HG03097 (cell line): ENCODE measurements at regions not wholly inside any gene's neighbourhood (a gene's known extent, or its start where the extent isn't known, plus 50 kb on each side); places are given as distances from the start of the nearest gene placed in this dataset.

Experiments used
- ATAC-seq: cut with Tn5 transposase; IDR thresholded peaks from one replicate; pipeline ENCODE4 v1.9.1; 2021; ENCODE audit not compliant: unreplicated experiment, low FRiP score

DNA sequence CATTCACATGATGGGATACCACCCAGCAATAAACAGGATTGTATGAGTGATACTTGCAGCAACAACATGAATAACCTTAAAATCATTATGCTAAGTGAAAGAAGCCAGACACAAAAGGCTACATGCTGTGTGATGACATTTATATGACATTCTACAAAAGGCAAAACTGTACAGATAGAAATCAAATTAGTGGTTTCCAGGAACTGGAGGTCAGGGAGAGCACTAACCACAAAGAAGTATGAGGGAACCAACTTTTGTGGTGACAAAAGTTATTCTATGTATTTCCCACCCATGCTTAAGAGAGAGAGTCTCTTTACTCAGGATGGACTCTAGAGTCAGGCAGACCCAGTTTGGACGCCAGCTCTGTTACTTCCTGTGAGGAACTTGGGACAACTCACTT, 364.5 kb upstream of the DAB1 start:
- ATAC-seq, result no peak

DNA sequence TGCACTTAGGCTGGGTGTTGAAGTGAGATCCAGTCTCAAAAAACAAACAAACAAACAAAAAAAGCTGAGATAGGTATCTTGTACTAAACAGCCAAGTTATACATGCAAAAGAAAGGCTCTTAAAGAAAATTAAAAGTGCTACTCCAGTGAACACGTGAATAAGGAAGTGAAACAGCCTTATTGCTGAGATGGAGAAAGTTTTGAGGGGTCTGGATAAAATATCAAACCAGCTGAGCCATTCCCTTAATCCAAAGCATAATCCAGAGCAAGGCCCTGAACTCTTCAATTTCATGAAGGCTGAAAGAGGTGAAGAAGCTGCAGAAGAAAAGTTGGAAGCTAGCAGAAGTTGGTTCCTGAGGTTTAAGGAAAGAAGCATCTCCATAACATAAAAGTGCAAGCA, 360.5 kb upstream of the DAB1 start:
- ATAC-seq, result no peak

DNA sequence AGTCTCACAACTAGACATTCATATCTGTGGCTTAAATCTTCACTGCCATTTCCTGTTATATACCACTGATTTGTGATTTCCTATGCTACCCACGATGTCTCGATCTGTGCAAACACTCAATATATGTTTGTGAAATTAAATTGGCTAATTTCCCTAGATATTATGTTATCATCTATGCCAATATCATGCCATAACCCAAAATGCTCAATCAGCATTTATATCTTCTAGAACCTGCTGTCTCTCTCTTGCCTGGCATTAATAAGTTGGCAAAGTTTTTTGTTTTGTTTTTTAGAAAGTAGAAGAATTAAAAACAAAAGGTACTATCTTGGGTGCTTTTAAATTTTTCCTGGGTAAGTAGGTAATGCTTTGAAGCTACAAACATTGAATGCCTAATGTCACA, 358.5 kb upstream of the DAB1 start:
- ATAC-seq, result no peak

DNA sequence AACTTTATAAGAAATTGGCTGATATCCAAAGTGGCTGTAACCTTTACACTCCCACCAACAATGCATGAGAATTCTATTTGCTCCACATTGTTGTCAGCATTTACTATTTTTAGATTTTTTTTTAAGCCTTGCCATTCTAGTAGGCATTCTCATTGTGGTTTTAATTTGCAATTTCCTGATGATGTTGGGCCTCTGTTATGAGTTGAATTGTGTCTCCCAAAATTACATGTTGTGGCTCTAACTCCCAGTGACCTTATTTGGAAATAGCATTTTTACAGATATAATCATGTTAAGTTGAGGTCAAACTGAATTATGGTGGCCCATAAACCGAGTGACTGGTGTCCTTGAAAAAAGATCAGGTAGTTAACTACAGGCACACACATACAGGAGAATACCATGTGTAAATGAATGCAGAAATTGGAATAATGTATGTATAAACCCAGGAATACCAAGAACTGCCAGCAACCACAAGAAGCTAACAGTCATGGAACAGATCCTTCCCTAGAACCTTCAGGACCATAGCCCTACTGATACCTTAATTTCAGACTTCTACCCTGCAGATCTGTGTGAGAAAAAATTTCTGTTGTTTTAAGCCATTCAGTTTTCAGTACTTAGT, 348.8 kb upstream of the DAB1 start:
- ATAC-seq, result no peak

DNA sequence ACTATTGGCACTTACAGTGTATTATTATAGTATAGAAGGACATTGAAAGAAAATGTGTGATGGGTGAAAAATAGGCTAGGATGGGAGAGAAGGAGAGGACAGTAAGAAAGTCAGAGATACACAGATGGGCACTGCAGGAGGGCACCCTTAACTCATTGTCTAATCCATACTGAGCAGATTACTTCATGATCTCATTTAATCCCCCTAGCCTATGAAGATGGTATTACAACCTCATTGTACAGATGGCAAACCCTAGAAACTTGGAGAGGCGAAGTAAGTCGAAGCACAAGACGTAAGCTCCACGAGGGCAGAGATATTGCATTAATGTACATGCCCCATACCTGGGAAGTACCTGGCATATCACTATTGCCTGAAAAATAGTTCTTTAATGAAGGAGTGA, 346.9 kb upstream of the DAB1 start:
- ATAC-seq, result no peak

DNA sequence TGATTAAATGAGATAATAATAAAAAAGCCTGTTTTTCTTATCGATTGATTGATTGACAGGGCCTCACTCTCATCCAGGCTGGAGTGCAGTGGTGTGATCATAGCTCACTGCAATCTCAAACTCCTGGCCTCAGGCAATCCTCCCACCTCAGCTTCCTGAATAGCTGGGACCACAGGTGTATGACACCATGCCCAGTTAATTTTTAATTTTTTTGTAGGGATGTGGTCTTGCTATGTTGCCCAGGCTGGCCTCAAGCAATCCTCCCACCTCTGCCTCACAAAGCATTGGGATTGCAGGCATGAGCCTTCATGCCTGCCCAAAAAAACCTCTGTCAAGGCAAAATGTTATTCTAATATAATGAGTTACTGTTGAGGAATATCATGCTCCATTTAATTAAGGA, 346.4 kb upstream of the DAB1 start:
- ATAC-seq, result no peak

DNA sequence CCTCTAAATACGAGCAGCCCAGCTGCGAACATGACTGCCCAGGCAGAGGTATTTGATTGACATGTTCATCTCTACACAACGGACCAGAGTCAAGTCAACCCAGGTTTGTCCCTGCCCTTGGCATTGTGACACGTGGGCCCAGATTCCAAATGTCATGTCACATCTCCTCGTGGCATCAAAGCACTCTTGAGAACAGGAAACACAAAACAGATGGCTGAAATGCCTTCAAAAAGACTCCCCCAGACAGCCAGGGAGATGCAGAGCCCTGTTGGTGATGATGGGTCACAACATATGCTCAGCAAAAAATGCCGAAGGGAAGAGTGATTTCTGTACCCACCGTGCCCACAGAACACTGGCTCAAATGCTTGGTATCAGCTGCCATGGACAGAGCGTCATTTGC, 337.8 kb upstream of the DAB1 start:
- no peak for ATAC-seq

DNA sequence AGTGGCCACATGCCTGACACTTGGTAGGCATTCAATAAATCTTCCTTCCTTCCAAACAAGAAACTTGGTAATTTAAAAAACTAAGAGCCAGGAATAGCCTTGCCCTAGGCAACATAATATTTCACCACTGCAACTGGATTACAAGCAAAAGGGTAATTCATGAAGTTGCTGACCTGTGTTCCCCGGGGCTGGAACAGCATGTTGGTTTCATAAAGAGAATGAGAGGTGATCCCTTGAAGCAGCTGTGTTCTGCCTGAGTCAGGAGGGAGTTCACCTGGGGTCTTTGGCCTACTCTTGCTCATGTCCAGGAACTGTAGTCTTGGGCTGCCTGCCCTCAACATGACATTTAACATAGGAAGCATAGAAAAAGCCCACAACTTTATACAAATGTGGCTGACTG, 329.0 kb upstream of the DAB1 start:
- no peak for ATAC-seq

DNA sequence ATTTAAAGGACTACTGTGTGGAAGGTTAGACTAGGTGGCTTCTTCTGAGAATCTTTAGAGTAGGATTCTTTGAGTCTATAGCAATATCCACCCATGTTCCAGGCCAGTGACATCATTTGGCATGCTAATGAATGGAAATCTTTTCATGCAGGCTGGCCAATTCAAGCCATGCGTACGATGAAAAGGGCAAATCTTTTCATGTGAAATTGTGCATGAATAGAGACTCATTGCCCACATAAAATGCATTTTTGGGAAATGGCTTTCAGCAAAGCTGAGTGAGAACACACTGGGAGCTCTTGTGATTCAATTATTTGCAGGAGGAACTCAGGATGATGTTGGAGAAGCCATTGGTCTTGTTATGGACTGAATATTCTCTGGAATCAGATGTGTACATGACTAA, 324.9 kb upstream of the DAB1 start:
- ATAC-seq, result no peak

DNA sequence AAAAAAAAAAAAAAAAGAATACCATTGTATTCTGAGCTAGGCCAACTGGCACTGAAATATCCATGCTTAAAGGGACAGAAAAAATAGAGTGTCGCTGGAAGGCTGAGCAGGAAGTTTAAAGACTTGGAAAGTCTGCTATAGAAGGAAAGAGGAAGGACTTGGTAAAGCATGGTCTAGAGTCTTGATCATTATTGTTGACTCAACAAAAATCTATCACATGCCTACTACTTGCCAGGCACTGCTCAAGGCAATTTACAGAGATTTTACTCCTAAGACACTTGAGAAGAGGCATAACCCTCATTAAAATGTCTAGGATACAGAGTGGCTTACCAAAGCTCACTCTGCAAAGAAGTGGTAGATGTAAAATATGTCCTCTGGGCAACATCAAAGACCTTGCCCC, 324.0 kb upstream of the DAB1 start:
- ATAC-seq, result no peak

DNA sequence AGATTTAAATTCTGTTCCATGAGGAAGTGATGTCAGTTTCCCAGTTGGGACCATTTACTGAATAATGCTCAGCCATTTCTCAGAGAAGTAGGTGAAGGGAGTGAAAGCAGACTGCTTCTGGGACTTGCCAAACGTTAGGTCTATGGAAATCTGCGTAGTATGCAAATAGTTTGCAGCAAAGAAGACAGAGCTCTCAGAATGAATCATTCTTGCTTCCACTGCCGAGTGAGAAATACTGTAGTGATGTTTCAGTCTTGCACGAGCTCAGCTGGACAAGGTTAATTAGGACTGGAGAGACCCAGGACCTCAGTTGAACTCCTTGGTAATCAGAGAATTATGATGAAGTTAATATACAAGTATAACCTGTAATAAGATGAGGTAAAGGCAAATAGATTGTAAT, 317.7 kb upstream of the DAB1 start:
- no peak for ATAC-seq

DNA sequence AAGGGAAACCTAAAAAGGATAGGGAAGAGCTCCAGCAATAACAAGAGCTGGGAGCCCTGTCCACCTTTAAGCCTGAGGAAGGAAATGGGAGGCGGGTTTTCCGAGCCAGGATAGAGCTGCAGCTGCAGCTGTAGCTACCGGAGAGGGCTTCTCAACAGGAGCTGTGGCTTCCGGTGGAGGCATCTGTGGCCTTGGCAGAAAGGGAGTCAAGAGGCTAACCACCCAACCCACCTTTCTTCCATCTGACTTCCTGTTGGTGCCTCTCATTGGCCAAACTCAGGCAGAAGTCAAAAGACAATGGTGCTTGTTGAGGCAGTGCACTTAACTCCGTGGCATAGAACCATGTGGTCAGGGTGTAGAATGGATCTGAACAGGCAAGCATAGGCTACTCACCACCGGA, 313.1 kb upstream of the DAB1 start:
- ATAC-seq, result no peak

DNA sequence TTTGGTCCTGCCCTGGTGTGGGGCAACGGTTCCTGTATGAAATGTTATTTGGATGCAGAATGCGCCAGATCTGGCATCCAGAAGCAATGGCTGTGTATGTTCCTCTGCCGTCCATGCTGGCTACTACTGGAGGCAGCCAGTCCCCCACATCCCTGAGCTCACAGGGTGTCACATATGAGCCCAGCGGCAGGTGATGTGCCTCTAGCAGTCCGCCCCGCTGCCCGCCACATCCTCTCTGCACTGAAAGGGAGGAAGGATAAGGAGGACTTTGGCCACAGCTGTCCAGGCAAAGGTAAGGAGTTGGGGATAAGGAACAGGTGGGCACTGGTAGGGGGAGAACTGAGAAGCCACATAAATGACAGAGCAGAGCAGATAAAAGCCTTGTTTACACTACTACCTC, 305.3 kb upstream of the DAB1 start:
- no peak for ATAC-seq

DNA sequence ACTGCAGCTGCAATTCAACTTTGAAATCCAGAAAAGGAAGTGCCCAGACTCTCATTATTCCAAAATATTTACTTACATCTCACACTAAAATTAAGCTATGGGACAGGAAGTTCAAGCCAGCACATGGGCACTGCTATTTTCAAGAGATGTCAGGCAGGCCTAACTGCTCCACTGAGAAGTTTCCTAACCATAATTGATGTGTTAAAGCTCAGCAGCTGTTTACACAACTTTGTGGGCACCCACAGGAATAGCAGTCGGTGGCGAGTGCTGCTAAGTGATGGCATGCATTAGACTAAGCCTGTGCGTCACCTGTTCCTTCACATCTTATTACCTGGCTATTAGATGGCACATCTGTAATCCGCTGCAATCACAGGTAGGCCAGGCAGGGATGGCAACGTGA, 303.3 kb upstream of the DAB1 start:
- ATAC-seq, result no peak

DNA sequence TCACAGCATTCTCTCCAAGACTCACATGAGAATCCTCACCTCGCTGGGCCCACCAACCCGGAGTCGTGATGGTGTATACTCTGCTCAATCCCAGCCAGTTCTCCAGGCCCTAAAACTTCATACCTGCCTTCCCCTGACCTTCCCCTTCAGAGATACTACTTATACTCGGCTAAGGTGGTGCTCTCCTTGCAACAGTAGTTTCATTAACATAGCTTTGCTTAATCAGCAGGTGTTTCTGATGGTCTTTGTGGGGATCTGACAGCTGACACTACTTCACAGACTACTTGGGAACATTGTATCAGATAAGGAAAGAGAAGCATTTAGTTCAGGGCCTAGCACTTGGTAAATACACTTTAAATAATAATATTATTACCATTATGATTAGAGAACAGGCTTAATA, 301.5 kb upstream of the DAB1 start:
- no peak for ATAC-seq

DNA sequence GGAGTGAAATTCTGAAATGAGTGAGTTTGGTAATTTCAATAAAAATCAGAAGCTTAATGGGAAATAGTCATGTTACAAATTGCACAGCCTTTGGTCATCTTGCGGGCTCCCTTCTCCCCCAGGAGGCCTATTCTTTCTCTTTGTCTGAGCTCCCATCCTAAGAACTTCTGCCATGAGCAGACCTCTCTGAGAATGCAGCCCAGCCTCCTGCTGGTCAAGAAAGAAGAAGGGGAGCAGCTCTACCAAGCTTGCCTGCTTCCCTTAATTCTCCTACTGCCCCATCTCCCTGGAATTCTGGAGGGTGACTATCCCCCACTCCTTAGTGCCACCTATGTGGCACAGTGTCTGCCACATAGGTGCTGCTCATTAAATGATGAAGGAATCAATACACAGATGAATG, 300.7 kb upstream of the DAB1 start:
- ATAC-seq, result no peak

DNA sequence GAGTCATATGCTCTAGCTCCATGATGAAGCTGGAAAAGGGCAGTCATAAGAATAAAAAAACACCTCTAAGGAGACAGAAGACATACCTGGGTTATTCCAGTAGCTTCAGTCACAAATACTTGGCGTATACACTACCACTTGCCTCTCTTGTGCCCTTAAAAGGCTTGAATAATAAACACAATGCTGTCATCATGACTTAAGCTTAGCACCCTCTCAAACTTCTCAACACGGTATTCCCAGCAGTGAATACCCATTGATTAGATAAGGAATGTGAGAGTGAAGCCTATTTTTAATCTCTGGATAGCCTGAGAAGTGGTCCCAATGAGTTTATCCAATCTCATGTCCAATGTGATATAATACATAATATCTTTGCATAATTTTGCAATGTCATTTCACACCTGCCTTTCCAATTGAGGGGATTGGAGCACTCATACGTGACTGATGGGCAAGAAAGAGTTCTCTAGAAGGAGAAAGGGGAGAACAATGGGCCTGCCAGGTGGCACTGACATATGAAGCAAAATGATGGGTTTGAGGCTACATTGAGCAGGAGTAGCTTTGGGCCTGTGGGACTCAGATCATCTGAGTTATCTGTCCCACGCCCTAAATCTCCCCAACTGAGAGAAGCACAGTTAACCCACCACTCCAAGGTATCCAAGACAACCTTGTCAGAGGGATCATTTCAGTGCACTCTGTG, 298.6 kb upstream of the DAB1 start:
- ATAC-seq, result no peak

DNA sequence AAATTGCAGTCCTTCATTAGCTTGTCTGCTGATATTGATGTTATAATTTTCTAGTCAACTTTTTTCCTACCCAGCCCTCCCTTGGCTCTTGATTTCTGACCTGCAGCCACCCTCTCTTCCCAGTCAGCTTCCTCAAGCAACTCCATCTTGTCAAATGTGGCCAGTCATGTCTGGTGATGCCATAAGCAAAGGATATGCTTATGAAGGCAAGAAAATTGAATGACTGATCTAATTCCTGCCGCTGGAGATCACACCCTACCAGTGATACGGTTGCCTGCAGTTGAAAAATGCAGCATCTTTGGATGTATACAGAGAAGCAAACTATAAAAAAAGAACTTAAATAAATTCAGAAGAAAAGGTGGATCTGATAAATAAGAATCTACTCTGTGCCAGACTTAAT, 297.1 kb upstream of the DAB1 start:
- ATAC-seq, result no peak

DNA sequence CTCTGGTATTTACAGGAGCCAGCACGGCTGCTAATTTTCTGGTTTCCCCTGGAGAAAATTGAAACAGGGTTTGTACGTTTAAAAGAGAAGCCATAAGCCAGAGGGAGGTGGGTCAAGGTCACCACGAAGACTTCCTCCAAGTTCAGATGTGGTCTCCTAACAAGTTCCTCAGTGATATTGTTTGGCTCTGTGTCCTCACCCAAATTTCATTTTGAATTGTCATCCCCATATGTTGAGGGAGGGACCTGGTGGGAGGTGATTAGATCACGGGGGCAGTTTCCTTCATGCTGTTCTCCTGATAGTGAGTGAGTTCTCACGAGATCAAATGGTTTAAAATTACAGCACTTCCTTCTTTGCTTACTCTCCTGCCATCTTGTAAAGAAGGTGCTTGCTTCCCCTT, 295.4 kb upstream of the DAB1 start:
- ATAC-seq, result no peak

DNA sequence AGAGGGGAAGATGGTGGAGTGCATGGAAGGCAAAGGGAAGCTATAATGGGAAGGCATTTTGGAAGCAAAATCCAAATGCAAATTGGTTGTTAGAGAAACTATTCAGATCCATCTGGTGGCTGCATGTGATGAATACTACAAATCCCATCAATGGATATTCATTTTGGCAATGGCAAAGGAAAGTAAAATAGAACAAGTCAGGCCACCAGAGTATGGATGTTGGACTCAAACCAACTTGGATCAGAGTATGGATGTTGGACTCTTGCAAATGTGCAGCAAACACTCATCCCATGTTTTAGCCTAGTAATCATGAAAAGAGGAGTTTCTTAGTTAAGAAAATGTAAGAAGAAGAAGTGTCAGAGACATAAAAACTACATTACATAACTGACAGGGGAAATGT, 289.6 kb upstream of the DAB1 start:
- ATAC-seq, result no peak

DNA sequence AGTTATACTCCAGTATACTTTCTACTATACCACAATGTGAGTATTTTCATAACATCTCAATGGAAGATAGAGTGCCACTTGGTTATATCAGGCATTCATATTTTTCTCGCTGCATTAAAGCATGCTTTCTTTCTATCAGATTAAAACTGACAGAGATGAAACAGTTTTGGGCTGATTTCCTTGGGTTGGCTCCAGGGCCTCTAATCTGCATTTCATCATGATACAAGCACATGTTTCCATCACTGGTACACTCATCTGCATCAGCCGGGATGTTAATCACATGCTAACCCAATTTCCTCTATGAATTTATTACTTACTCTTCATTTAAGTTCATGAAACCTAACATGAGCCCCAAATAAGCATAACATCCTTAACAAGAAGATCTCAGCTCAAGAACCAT, 289.0 kb upstream of the DAB1 start:
- no peak for ATAC-seq

DNA sequence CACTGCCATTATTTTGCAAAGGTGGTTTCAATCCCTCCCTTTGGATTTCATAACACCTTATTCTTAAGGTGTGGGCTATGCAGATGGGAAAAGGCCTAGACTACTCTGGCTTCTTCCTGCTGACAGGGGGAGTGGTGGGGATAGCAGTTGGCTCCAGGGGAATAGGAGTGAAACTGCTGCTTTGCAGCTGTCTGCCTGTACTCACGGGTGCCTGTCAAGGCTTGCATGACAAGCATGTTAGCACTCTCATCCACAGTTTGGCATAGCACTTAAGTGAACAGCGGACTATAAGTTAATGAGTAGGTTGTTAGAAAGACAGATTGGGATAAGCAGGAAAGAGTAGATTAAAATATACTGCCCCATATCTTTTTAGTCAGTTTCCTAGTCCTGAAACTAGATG, 287.5 kb upstream of the DAB1 start:
- ATAC-seq, result no peak

DNA sequence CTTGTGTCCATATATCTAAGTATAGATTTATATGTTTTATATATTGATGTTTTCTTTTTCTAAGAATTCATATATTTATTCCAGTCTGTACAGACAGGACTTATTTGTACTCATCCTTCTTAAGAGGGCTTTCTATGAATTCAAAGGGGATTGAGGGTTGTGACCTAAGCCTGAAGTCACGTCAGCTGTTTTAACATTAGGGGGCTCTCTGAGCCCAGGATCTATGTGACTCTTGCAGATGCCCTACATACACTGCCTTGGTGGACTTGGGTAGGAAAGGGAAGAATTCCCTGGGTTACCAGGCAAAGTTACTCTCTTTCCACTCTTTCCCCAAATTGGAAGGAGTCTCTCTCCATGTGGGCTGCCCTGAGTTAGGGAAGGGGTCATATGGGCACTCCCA, 283.8 kb upstream of the DAB1 start:
- no peak for ATAC-seq
